A549 (cell line): ENCODE measurements at regions not wholly inside any gene's neighbourhood (a gene's known extent, or its start where the extent isn't known, plus 50 kb on each side); places are given as distances from the start of the nearest gene placed in this dataset.

Source experiments
- ATAC-seq, 2 experiments: fragments of 200-7000 bp in 1 of 2; fragments of >200 bp in 1 of 2; cut with Nextera tagmentation in 1 of 2; cut with Tn5 transposase in 1 of 2; 3 replicates each; pipeline versions ENCODE4 v1.8.0 to v1.9.1; 2018 to 2020; ENCODE audit warnings: mild to moderate bottlenecking in 1 of 2, moderate library complexity in 1 of 2
- CTCF ChIA-PET: fragments of 300-600 bp; sonication (Branson Sonifier 250); formaldehyde crosslinking; extraction: SDS; loops from one replicate; lab custom pipeline; 2021; ENCODE audit warnings: antibody characterized with exemption, inconsistent platforms; lab: Yijun Ruan, JAX
- POLR2A ChIA-PET: fragments of 350-600 bp; formaldehyde crosslinking; extraction: SDS; loops from one replicate; lab custom pipeline; 2021; ENCODE audit warnings: antibody characterized with exemption, inconsistent platforms; lab: Yijun Ruan, JAX
- DNase-seq, 2 experiments: peaks; one replicate each; pipeline versions ENCODE4 v3.0.0 to v3.0.0-alpha.2; 2011 to 2016; ENCODE audit warnings: low read depth in 1 of 2, low spot score in 1 of 2
- FAIRE-seq: peaks from 2 replicates; lab custom pipeline; 2011; peaks lifted over from hg19 to GRCh38; lab: Jason Lieb, UNC
- H3K27ac ChIP-seq, 2 experiments: fragments of >200 bp; sonication (Bioruptor Twin); formaldehyde crosslinking; 3 replicates each; pipeline ENCODE4 v1.5.1; 2016 to 2017
- H3K4me1 ChIP-seq: fragments of >200 bp; sonication (Bioruptor Twin); formaldehyde crosslinking; 3 replicates; pipeline ENCODE4 v1.6.1; 2016
- H3K4me2 ChIP-seq: fragments of >200 bp; sonication (Bioruptor Twin); formaldehyde crosslinking; 3 replicates; pipeline ENCODE4 v1.6.1; 2016
- H3K4me3 ChIP-seq: fragments of >200 bp; sonication (Bioruptor Twin); formaldehyde crosslinking; 3 replicates; pipeline ENCODE4 v1.5.1; 2016
- H3K9me3 ChIP-seq: fragments of >200 bp; sonication (Bioruptor Twin); formaldehyde crosslinking; 3 replicates; pipeline ENCODE4 v1.6.1; 2016
- BCL3 ChIP-seq: fragments of >200 bp; sonication (Bioruptor Twin); formaldehyde crosslinking; IDR thresholded peaks from 3 replicates; pipeline ENCODE4 v1.6.1; 2016
- CBX8 ChIP-seq: fragments of 200-600 bp; sonication (generic); IDR thresholded peaks from 2 replicates; pipeline ENCODE4 v1.6.1; 2016
- EHF ChIP-seq: fragments of 250-450 bp; sonication (Bioruptor Pico); IDR thresholded peaks from 2 replicates; pipeline ENCODE4 v1.5.0; 2020; ENCODE audit warnings: mild to moderate bottlenecking
- EHMT2 ChIP-seq: fragments of 200-600 bp; sonication (generic); IDR thresholded peaks from 2 replicates; pipeline ENCODE4 v1.6.1; 2016; ENCODE audit warnings: antibody characterized with exemption, low read depth, mild to moderate bottlenecking, moderate library complexity
- EP300 ChIP-seq, 2 experiments: fragments of >200 bp; sonication (Bioruptor Twin); formaldehyde crosslinking; IDR thresholded peaks; 2 replicates in 1 of 2; 3 replicates in 1 of 2; pipeline ENCODE4 v1.6.1; 2016 to 2017
- FOSL2 ChIP-seq, 2 experiments: fragments of 450-650 bp in 1 of 2; fragments of >200 bp in 1 of 2; sonication (Bioruptor Twin) in 1 of 2; formaldehyde crosslinking; IDR thresholded peaks; 2 replicates each; pipeline versions ENCODE4 v1.5.0 to v1.6.1; 2016 to 2020; ENCODE audit warnings: mild to moderate bottlenecking in 1 of 2, moderate library complexity in 1 of 2
- FOXS1 ChIP-seq: fragments of 250-450 bp; sonication (Bioruptor Pico); IDR thresholded peaks from 2 replicates; pipeline ENCODE4 v1.5.0; 2020; ENCODE audit warnings: mild to moderate bottlenecking, moderate library complexity
- HES2 ChIP-seq: fragments of >200 bp; sonication (Bioruptor Twin); formaldehyde crosslinking; IDR thresholded peaks from 2 replicates; pipeline ENCODE4 v1.6.1; 2016
- HEYL ChIP-seq: fragments of 250-450 bp; sonication (Bioruptor Pico); IDR thresholded peaks from 2 replicates; pipeline ENCODE4 v1.8.0; 2021; ENCODE audit warnings: mild to moderate bottlenecking, moderate library complexity
- HOXA7 ChIP-seq: fragments of 250-450 bp; sonication (Bioruptor Pico); IDR thresholded peaks from 2 replicates; pipeline ENCODE4 v1.5.0; 2020; ENCODE audit warnings: mild to moderate bottlenecking, moderate library complexity
- KDM1A ChIP-seq: fragments of 200-600 bp; sonication (generic); IDR thresholded peaks from 2 replicates; pipeline ENCODE4 v1.6.1; 2016; ENCODE audit warnings: low read depth, mild to moderate bottlenecking
- KDM5A ChIP-seq: fragments of 200-600 bp; sonication (generic); IDR thresholded peaks from 2 replicates; pipeline ENCODE4 v1.6.1; 2016; ENCODE audit warnings: antibody characterized with exemption, mild to moderate bottlenecking
- MAX ChIP-seq: IDR thresholded peaks from 2 replicates; pipeline ENCODE4 v1.6.1; 2012
- NPAS2 ChIP-seq: fragments of 250-450 bp; sonication (Bioruptor Pico); IDR thresholded peaks from 2 replicates; pipeline ENCODE4 v1.8.0; 2022; ENCODE audit warnings: mild to moderate bottlenecking, moderate library complexity, borderline replicate concordance
- PBX3 ChIP-seq: IDR thresholded peaks from 2 replicates; pipeline ENCODE4 v1.6.1; 2012
- PHF8 ChIP-seq: fragments of 200-600 bp; sonication (generic); IDR thresholded peaks from 2 replicates; pipeline ENCODE4 v1.6.1; 2016; ENCODE audit warnings: low read depth, mild to moderate bottlenecking, antibody characterized with exemption, moderate library complexity, borderline replicate concordance
- POLR2A ChIP-seq: IDR thresholded peaks from 2 replicates; pipeline ENCODE4 v1.6.1; 2012; ENCODE audit warnings: mild to moderate bottlenecking, low read length
- POLR2AphosphoS2 ChIP-seq: conservative IDR thresholded peaks from 2 replicates; pipeline ENCODE4 v1.6.1; 2012; ENCODE audit warnings: low read length, improper control_type of control experiment, inconsistent platforms
- RARB ChIP-seq: fragments of 250-450 bp; sonication (Bioruptor Pico); IDR thresholded peaks from 2 replicates; pipeline ENCODE4 v1.8.0; 2021; ENCODE audit warnings: mild to moderate bottlenecking, moderate library complexity
- RCOR1 ChIP-seq: fragments of 150-350 bp; IDR thresholded peaks from 2 replicates; pipeline ENCODE4 v1.6.1; 2014; ENCODE audit warnings: antibody characterized with exemption, low read length, low read depth
- RNF2 ChIP-seq: fragments of 200-600 bp; sonication (generic); IDR thresholded peaks from 2 replicates; pipeline ENCODE4 v1.6.1; 2016; ENCODE audit warnings: low read depth, mild to moderate bottlenecking, antibody characterized with exemption, moderate library complexity, borderline replicate concordance
- SREBF2 ChIP-seq: fragments of 450-650 bp; IDR thresholded peaks from 2 replicates; pipeline ENCODE4 v1.6.1; 2014; ENCODE audit warnings: mild to moderate bottlenecking, moderate library complexity
- ZC3H11A ChIP-seq: fragments of 450-650 bp; IDR thresholded peaks from 2 replicates; pipeline ENCODE4 v1.6.1; 2014; ENCODE audit warnings: antibody characterized with exemption, mild to moderate bottlenecking
- WGBS: methylation state at CpG from one replicate; pipeline ENCODE4 v1.1.6; 2017; ENCODE audit errors: missing lambda C conversion rate; 5-methylcytosine and 5-hydroxymethylcytosine counted together
- TF ChIP-seq, protein P1 (sequence below): fragments of 150-350 bp; IDR thresholded peaks from 2 replicates; pipeline ENCODE4 v1.6.1; 2014; ENCODE audit warnings: low read depth, mild to moderate bottlenecking, low read length
- TF ChIP-seq, protein P2 (sequence below): fragments of 200-600 bp; sonication (generic); IDR thresholded peaks from 2 replicates; pipeline ENCODE4 v1.6.1; 2016; ENCODE audit warnings: antibody characterized with exemption, mild to moderate bottlenecking, moderate library complexity

GRCh38 chr4:121477480-121477879 is 96.7 kb upstream of the QRFPR start:
- no peak overlapping the region for H3K4me3 ChIP-seq
- DNase-seq (no peak), ATAC-seq (no peak), FAIRE-seq (no peak)
- H3K4me1 ChIP-seq: no peaks in the 10 kb centered on the region
- H3K4me2 ChIP-seq: no peak overlapping the region
- CTCF ChIA-PET: interaction anchor here (1.2 kb wide), 1 partner anchor 87 kb away, joined by 3 read pairs; no protein-coding TSS in a partner anchor
- no peak overlapping the region for H3K27ac ChIP-seq
- WGBS: 43% methylated on average over 2 of the region's 2 CpGs
- TF ChIP-seq BCL3: no peak
- TF ChIP-seq CBX8: no peak
- TF ChIP-seq, protein P1, sequence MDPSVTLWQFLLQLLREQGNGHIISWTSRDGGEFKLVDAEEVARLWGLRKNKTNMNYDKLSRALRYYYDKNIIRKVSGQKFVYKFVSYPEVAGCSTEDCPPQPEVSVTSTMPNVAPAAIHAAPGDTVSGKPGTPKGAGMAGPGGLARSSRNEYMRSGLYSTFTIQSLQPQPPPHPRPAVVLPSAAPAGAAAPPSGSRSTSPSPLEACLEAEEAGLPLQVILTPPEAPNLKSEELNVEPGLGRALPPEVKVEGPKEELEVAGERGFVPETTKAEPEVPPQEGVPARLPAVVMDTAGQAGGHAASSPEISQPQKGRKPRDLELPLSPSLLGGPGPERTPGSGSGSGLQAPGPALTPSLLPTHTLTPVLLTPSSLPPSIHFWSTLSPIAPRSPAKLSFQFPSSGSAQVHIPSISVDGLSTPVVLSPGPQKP: no peak
- no peak for TF ChIP-seq RARB (CRISPR knock-in tag)
- TF ChIP-seq HEYL (CRISPR knock-in tag): no peak
- TF ChIP-seq POLR2A: no peak
- no peak for TF ChIP-seq PHF8
- no peak for TF ChIP-seq NPAS2 (CRISPR knock-in tag)
- no peak for TF ChIP-seq MAX
- no peak for TF ChIP-seq PBX3
- POLR2A ChIA-PET: no interaction called here
- H3K9me3 ChIP-seq: no peaks in the 10 kb centered on the region

DNA sequence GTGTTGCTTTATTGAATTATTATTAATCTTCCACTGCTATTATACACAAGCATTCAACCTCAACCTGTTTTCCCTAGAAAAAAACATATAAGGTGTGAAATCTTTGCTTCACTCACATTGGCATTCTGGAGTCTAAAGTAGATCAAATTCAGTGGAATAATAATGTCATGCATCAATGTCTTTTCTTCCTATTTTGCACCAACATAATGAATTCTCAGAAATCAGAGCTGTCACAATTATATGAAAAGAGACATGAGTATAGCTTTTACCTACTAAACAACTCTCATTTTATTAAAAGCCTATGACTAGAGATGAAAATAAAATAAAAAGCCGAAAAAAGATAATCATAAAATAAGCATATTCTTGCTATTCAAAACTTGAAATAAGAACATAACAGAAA is 96.3 kb upstream of the QRFPR start:
- Histone ChIP-seq H3K27ac (no peak overlapping the region), H3K9me3 (no peaks in the 10 kb centered on the region), H3K4me1 (no peaks in the 10 kb centered on the region)
- CTCF ChIA-PET: interaction anchor here (1.2 kb wide), 1 partner anchor 87 kb away, joined by 3 read pairs; no protein-coding TSS in a partner anchor
- no peak for ATAC-seq
- 0% methylated on average over 1 of the region's 1 CpG for WGBS
- no peak for FAIRE-seq
- TF ChIP-seq, protein P2, sequence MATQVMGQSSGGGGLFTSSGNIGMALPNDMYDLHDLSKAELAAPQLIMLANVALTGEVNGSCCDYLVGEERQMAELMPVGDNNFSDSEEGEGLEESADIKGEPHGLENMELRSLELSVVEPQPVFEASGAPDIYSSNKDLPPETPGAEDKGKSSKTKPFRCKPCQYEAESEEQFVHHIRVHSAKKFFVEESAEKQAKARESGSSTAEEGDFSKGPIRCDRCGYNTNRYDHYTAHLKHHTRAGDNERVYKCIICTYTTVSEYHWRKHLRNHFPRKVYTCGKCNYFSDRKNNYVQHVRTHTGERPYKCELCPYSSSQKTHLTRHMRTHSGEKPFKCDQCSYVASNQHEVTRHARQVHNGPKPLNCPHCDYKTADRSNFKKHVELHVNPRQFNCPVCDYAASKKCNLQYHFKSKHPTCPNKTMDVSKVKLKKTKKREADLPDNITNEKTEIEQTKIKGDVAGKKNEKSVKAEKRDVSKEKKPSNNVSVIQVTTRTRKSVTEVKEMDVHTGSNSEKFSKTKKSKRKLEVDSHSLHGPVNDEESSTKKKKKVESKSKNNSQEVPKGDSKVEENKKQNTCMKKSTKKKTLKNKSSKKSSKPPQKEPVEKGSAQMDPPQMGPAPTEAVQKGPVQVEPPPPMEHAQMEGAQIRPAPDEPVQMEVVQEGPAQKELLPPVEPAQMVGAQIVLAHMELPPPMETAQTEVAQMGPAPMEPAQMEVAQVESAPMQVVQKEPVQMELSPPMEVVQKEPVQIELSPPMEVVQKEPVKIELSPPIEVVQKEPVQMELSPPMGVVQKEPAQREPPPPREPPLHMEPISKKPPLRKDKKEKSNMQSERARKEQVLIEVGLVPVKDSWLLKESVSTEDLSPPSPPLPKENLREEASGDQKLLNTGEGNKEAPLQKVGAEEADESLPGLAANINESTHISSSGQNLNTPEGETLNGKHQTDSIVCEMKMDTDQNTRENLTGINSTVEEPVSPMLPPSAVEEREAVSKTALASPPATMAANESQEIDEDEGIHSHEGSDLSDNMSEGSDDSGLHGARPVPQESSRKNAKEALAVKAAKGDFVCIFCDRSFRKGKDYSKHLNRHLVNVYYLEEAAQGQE: no peak
- TF ChIP-seq KDM5A: no peak
- TF ChIP-seq ZC3H11A: no peak
- no peak for TF ChIP-seq EHMT2
- TF ChIP-seq EP300 (IDR thresholded peaks at IDR 0.05): no peak
- TF ChIP-seq RCOR1: no peak
- TF ChIP-seq PHF8: no peak
- no peak for TF ChIP-seq FOXS1 (CRISPR knock-in tag)
- no peak for TF ChIP-seq FOSL2 (IDR thresholded peaks at IDR 0.05)
- TF ChIP-seq FOSL2 (CRISPR knock-in tag; IDR thresholded peaks at IDR 0.05): no peak
- TF ChIP-seq HES2: no peak
- TF ChIP-seq KDM1A: no peak
- no peak for TF ChIP-seq EHF (CRISPR knock-in tag)
- no peak for TF ChIP-seq RNF2
- no peak for TF ChIP-seq POLR2AphosphoS2
- no peak for TF ChIP-seq POLR2A
- no peak for TF ChIP-seq HOXA7 (CRISPR knock-in tag)
- no peak for TF ChIP-seq SREBF2
- TF ChIP-seq, all 56 proteins: peak for 0
- POLR2A ChIA-PET: no interaction called here
- no peak overlapping the region for H3K4me3 ChIP-seq
- no peak overlapping the region for H3K4me2 ChIP-seq
- DNase-seq: no peak
